Mesendoderm (in vitro differentiated cells): ENCODE measurements at regions not wholly inside any gene's neighbourhood (a gene's known extent, or its start where the extent isn't known, plus 50 kb on each side); places are given as distances from the start of the nearest gene placed in this dataset.
A peak's percentile ranks its signal among the peaks of the same experiment; 100 is the strongest.

Experiments
- DNase-seq: peaks from one replicate; pipeline ENCODE4 v3.0.0; 2013
- H2AK5ac ChIP-seq: 2 replicates; pipeline ENCODE4 v1.6.1; 2013; ENCODE audit warnings: low read length, inconsistent platforms
- H2BK120ac ChIP-seq: 2 replicates; pipeline ENCODE4 v1.6.1; 2013; ENCODE audit warnings: low read depth, mild to moderate bottlenecking, low read length, moderate library complexity, mixed read lengths
- H2BK15ac ChIP-seq: replicated peaks from 2 replicates; pipeline ENCODE4 v1.6.1; 2013; ENCODE audit warnings: low read depth, mild to moderate bottlenecking, moderate library complexity
- H2BK5ac ChIP-seq: 2 replicates; pipeline ENCODE4 v1.6.1; 2013; ENCODE audit warnings: low read length, inconsistent platforms
- H3K18ac ChIP-seq: 2 replicates; pipeline ENCODE4 v1.6.1; 2013; ENCODE audit warnings: mild to moderate bottlenecking, low read length, mixed read lengths
- H3K23ac ChIP-seq: one replicate; pipeline ENCODE4 v1.6.1; 2013; ENCODE audit warnings: low read length
- H3K27ac ChIP-seq: 2 replicates; pipeline ENCODE4 v1.5.1; 2013; ENCODE audit warnings: low read depth, mild to moderate bottlenecking, inconsistent platforms, low read length, moderate library complexity
- H3K27me3 ChIP-seq: 2 replicates; pipeline ENCODE4 v1.6.1; 2013; ENCODE audit warnings: low read length, control low read depth, mild to moderate bottlenecking, inconsistent platforms; ENCODE audit not compliant: insufficient read depth, poor library complexity
- H3K36me3 ChIP-seq: 2 replicates; pipeline ENCODE4 v1.6.1; 2013; ENCODE audit warnings: low read length, inconsistent platforms; ENCODE audit not compliant: control insufficient read depth, insufficient read depth
- H3K4ac ChIP-seq: one replicate; pipeline ENCODE4 v1.6.1; 2013; ENCODE audit warnings: low read depth, mild to moderate bottlenecking, low read length, moderate library complexity
- H3K4me1 ChIP-seq: 2 replicates; pipeline ENCODE4 v1.6.1; 2013; ENCODE audit warnings: low read depth, low read length, inconsistent platforms; ENCODE audit not compliant: control insufficient read depth
- H3K4me2 ChIP-seq: 2 replicates; pipeline ENCODE4 v1.6.1; 2013; ENCODE audit warnings: low read length
- H3K4me3 ChIP-seq: 2 replicates; pipeline ENCODE4 v1.5.1; 2013; ENCODE audit warnings: mild to moderate bottlenecking, low read length
- H3K56ac ChIP-seq: one replicate; pipeline ENCODE4 v1.6.1; 2013; ENCODE audit warnings: low read length
- H3K79me1 ChIP-seq: 2 replicates; pipeline ENCODE4 v1.6.1; 2013; ENCODE audit warnings: low read length, inconsistent platforms
- H3K79me2 ChIP-seq: 2 replicates; pipeline ENCODE4 v1.6.1; 2013; ENCODE audit warnings: mild to moderate bottlenecking, low read length; ENCODE audit not compliant: control insufficient read depth, insufficient read depth
- H3K9ac ChIP-seq: 2 replicates; pipeline ENCODE4 v1.6.1; 2013; ENCODE audit warnings: low read length, inconsistent platforms
- H4K5ac ChIP-seq: one replicate; pipeline ENCODE4 v1.6.1; 2013; ENCODE audit warnings: low read length
- H4K8ac ChIP-seq: one replicate; pipeline ENCODE4 v1.6.1; 2013; ENCODE audit warnings: low read depth, mild to moderate bottlenecking, control low read depth, low read length, moderate library complexity
- WGBS: extraction: QIAGEN DNeasy Blood & Tissue Kit; methylation state at CpG from one replicate; pipeline ENCODE4 v1.1.7; 2013; ENCODE audit warnings: low lambda C conversion rate, missing lambda C conversion rate; ENCODE audit not compliant: insufficient coverage; ENCODE audit errors: extremely low coverage; 5-methylcytosine and 5-hydroxymethylcytosine counted together

DNA sequence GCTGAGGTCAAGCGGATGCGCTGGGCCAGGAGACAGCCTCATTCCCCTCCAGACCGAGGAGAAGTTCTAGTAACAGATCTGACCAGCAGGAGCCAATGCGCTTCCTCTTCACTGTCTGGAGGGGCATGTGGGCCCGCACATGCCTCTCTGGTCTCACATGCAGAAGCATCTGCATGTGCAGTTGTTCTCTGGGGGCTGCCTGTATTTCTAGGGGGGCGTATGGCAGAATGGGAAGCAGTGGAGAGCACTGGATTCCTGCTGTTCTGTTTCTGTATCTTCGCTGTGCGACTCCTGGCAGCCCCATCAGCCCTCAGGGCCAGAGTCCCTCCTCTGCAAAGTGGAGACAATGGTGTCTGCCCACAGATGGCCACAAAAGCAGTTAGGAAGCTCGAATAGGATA is 170.4 kb upstream of the IQSEC1 start:
- no peaks in the 10 kb centered on the region for H3K36me3 ChIP-seq
- H3K4me3 ChIP-seq: no peak overlapping the region
- no peaks in the 10 kb centered on the region for H3K27me3 ChIP-seq
- H3K9ac ChIP-seq: no peak overlapping the region
- H3K4ac ChIP-seq: no peak overlapping the region
- no peak overlapping the region for H4K5ac ChIP-seq
- H2BK5ac ChIP-seq: no peak overlapping the region
- no peak overlapping the region for H2BK120ac ChIP-seq
- no peak overlapping the region for H3K27ac ChIP-seq
- no peak overlapping the region for H3K56ac ChIP-seq
- H2AK5ac ChIP-seq: no peak overlapping the region
- H3K79me1 ChIP-seq: no peaks in the 10 kb centered on the region
- no peak for DNase-seq
- no peak overlapping the region for H3K4me2 ChIP-seq
- no peak overlapping the region for H2BK15ac ChIP-seq
- H4K8ac ChIP-seq: no peak overlapping the region
- no peaks in the 10 kb centered on the region for H3K4me1 ChIP-seq
- no peak overlapping the region for H3K23ac ChIP-seq
- no peak overlapping the region for H3K18ac ChIP-seq
- H3K79me2 ChIP-seq: no peaks in the 10 kb centered on the region
- WGBS: no CpG with 5 or more reads among the region's 9 CpGs

DNA sequence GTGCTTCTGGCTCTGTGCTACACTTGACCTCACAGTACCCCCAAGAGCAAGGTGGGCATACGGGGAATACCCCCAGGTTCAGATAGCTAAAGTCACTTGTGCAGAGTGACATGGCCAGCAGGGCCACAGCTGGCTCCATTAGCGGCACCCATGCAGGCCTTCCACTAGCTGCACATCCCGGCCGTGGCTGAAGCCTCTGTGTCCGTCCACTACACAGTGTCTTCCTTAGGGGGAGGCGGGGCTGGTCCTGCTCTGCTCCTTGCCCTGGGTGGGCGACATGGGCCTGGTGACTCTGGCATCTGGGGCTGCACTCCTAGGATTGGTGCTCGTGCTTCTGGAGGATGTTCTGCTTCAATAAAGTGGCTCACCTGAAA is 169.1 kb upstream of the IQSEC1 start:
- no CpG with 5 or more reads among the region's 8 CpGs for WGBS
- no peak overlapping the region for H4K8ac ChIP-seq
- H2BK5ac ChIP-seq: no peak overlapping the region
- no peak overlapping the region for H4K5ac ChIP-seq
- no peak overlapping the region for H3K4ac ChIP-seq
- H2BK15ac ChIP-seq: no peak overlapping the region
- H3K79me2 ChIP-seq: no peaks in the 10 kb centered on the region
- H3K36me3 ChIP-seq: no peaks in the 10 kb centered on the region
- H3K9ac ChIP-seq: no peak overlapping the region
- H3K4me3 ChIP-seq: no peak overlapping the region
- H3K4me2 ChIP-seq: no peak overlapping the region
- H3K79me1 ChIP-seq: no peaks in the 10 kb centered on the region
- no peaks in the 10 kb centered on the region for H3K4me1 ChIP-seq
- no peak overlapping the region for H2BK120ac ChIP-seq
- DNase-seq: no peak
- H3K56ac ChIP-seq: no peak overlapping the region
- H3K27ac ChIP-seq: no peak overlapping the region
- H3K23ac ChIP-seq: peak overlapping the region; percentile 66
- no peak overlapping the region for H2AK5ac ChIP-seq
- no peak overlapping the region for H3K18ac ChIP-seq
- no peaks in the 10 kb centered on the region for H3K27me3 ChIP-seq

DNA sequence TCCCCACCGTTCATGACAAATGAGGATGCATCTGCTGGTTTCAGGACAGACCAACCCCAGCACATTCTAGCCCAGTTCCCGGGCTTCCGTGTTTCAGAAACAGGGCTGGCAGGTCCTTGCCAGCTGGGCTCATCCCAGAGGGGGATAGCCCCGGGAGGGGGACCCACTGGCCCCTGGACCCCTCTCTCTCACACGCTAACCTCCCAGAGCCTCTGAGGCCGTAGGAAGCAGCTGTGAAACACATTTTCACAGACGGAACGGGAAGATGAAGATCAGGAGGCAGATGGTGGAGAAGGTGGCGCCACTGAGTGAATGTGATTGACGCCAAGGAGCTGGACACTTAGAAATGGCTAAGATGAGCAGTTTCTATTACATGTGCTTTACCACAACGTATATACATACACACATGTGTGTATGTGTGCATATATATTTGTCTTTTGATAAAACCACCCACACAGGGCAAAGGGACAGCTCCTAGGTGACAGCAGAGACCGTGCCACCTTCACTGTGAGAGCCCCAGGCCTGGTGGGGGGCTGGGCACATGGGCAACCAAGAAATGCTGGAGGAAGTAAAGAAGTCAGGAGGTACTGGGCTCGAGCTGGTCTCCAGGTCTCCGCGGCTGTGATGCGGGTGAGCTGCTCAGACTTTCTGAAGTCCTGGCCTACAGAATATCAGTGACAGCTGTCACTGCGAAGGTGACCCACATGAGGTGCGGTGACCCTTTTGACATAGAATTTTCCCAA is 168.6 kb upstream of the IQSEC1 start:
- Histone ChIP-seq H3K4me2 (no peak overlapping the region), H4K8ac (no peak overlapping the region), H3K36me3 (no peaks in the 10 kb centered on the region), H3K9ac (no peak overlapping the region), H3K4me1 (no peaks in the 10 kb centered on the region), H3K27me3 (no peaks in the 10 kb centered on the region), H2AK5ac (no peak overlapping the region), H3K4me3 (no peak overlapping the region), H2BK5ac (no peak overlapping the region), H2BK15ac (no peak overlapping the region), H3K56ac (no peak overlapping the region), H4K5ac (no peak overlapping the region), H3K27ac (no peak overlapping the region), H3K18ac (no peak overlapping the region), H3K23ac (no peak overlapping the region), H3K79me1 (no peaks in the 10 kb centered on the region), H2BK120ac (no peak overlapping the region), H3K4ac (no peak overlapping the region), H3K79me2 (no peaks in the 10 kb centered on the region)
- DNase-seq: no peak
- no CpG with 5 or more reads among the region's 18 CpGs for WGBS

DNA sequence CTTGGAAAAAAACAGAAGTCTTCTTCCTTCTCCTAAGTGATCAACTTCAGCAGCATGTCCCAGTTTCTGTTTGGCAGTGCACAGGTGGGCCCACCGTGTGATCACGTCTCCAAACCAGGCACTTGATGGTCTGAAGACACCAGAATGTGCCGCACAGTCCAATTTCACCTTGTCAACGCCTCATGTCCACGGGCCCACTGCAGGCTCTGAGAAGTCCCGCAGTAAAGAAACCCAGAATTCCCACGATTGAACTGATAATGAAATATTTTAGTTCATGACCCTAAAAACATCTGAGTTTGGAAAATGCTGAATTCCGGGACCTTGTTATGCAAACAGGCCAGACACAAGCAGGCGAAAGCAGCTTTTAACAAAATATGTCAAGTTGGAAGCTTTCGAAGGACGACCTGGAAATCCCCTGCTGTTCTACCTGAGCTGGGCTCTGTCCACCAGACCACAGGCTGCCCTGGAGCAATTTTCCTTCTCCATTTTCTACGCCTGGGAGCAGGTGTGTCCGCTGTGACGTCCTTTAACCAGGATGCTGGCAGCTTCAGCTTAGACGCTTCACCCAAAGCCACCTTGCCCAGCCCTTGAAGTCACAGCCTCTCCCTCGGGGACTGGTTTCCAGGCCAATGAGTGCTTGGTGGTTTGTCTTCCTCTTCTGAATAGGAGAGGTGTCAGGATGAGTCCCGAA is 167.8 kb upstream of the IQSEC1 start:
- H3K18ac ChIP-seq: no peak overlapping the region
- H3K56ac ChIP-seq: no peak overlapping the region
- H4K5ac ChIP-seq: no peak overlapping the region
- no peak overlapping the region for H2BK120ac ChIP-seq
- no peaks in the 10 kb centered on the region for H3K79me2 ChIP-seq
- H4K8ac ChIP-seq: no peak overlapping the region
- no peak overlapping the region for H2AK5ac ChIP-seq
- no peak overlapping the region for H3K9ac ChIP-seq
- H3K4ac ChIP-seq: no peak overlapping the region
- no peak overlapping the region for H3K23ac ChIP-seq
- H3K4me3 ChIP-seq: no peak overlapping the region
- H3K27ac ChIP-seq: no peak overlapping the region
- H3K4me2 ChIP-seq: no peak overlapping the region
- no peaks in the 10 kb centered on the region for H3K4me1 ChIP-seq
- no peaks in the 10 kb centered on the region for H3K36me3 ChIP-seq
- H2BK5ac ChIP-seq: no peak overlapping the region
- no CpG with 5 or more reads among the region's 17 CpGs for WGBS
- H2BK15ac ChIP-seq: no peak overlapping the region
- no peak for DNase-seq
- H3K27me3 ChIP-seq: no peaks in the 10 kb centered on the region
- no peaks in the 10 kb centered on the region for H3K79me1 ChIP-seq

DNA sequence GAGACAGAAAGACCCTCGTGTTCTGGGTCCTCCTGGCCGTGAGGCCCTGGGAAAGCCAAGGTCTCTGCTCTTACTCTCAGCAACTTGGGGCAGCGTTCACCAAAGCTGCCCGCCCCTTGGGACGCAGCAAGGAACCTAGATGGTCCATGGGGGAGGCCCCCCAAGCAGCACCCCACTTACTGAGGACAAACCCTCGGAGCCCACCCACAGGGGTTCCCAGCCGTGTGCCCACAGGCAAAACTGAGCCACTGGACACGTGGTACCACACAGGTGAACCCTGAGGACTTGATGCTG is 166.2 kb upstream of the IQSEC1 start:
- Histone ChIP-seq H3K9ac (no peak overlapping the region), H3K4me2 (no peak overlapping the region), H3K56ac (no peak overlapping the region), H3K4me3 (no peak overlapping the region), H2BK120ac (no peak overlapping the region), H3K4me1 (no peaks in the 10 kb centered on the region), H3K27ac (no peak overlapping the region), H3K79me1 (no peaks in the 10 kb centered on the region), H3K4ac (no peak overlapping the region), H3K27me3 (no peaks in the 10 kb centered on the region), H3K79me2 (no peaks in the 10 kb centered on the region), H3K18ac (no peak overlapping the region), H3K36me3 (no peaks in the 10 kb centered on the region), H2BK5ac (no peak overlapping the region), H4K8ac (no peak overlapping the region), H3K23ac (no peak overlapping the region), H2BK15ac (no peak overlapping the region), H2AK5ac (no peak overlapping the region), H4K5ac (no peak overlapping the region)
- WGBS: no CpG with 5 or more reads among the region's 8 CpGs
- no peak for DNase-seq
